GM18951 (cell line): ENCODE measurements at regions not wholly inside any gene's neighbourhood (a gene's known extent, or its start where the extent isn't known, plus 50 kb on each side); places are given as distances from the start of the nearest gene placed in this dataset.

ENCODE experiments used
- POLR2A ChIP-seq: IDR thresholded peaks from 4 replicates; pipeline ENCODE4 v1.6.1; 2011; ENCODE audit warnings: mild to moderate bottlenecking; ENCODE audit not compliant: insufficient read length, insufficient read depth; ENCODE audit errors: extremely low read depth
- in situ Hi-C: fragments of 300-500 bp; cut with MboI; formaldehyde crosslinking; loops from one replicate; pipeline ENCODE4 v1.12.0; 2022; ENCODE audit warnings: low sequenced_read_pairs, mixed read lengths, inconsistent platforms; ENCODE audit not compliant: unreplicated experiment

DNA sequence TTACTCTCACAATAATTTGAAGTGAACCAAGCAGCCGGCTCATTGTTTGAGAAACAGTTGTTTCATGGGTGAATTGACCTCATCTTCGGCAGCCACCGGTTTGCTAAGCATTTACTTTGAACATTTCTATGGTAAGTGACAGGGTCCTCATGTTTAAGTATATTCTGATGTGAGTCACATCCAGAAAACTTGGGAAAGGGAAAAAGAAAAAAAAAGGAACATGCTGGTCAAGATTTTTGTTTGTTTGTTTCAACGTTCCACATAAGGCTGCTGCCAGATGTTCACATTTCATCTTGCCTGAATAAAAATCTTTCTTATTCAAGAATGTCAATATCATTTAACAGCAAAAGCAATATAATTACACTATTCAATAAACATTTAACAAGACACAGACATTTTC is 55.0 kb upstream of the EXOC2 start:
- in situ Hi-C loops = no loop called here
- no peak for TF ChIP-seq POLR2A

DNA sequence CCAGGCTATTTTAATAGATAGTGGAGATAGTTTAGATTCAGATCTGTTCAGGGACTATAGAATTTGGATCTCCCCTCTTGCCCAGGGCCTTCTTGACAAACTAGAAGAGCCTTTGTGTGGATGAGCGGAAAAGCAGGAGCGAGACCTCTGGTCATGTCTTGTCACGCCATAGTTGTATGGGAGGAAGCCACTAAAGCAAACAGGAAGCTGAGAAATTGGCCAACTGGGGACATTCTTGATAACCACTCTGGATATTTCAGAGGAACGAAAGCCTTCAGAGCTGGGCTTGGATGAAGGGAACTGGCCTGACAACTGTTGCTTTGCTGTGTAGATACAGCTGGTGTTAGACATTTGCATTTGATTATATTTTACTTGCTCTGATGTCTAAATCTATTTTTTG is 54.1 kb upstream of the EXOC2 start:
- in situ Hi-C loops = no loop called here
- TF ChIP-seq POLR2A = no peak

DNA sequence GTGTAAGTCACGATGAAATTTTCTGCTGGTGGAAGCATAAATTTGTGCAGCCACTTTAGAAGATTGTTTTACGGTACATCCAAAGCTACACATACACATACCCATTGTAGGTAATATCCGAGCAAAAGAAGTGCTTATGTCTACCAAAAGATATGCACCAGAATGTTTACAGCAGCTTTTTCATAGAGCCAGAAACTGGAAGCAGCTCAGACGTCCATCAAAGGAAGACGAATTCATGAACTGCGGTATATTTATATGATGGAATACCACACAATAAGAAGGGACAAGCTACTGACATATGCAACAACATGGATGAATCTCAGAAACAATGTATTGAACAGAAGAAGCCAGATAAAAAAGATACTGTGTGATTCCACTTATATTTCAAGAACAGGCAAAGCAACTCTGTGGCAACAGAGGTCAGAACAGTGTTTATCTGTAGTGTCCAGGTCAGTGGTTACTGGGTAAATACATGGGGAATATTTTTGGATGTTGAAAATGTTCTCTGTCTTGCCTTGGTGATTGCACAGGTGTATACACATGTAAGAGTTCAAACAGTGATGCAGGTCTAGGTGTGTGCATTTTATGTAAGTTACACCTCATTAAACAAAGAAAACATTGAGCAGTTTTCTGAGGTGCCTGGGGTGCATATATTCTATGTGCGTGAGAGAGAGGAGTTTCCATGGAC is 51.9 kb upstream of the EXOC2 start:
- in situ Hi-C loops = no loop called here
- TF ChIP-seq POLR2A = no peak

DNA sequence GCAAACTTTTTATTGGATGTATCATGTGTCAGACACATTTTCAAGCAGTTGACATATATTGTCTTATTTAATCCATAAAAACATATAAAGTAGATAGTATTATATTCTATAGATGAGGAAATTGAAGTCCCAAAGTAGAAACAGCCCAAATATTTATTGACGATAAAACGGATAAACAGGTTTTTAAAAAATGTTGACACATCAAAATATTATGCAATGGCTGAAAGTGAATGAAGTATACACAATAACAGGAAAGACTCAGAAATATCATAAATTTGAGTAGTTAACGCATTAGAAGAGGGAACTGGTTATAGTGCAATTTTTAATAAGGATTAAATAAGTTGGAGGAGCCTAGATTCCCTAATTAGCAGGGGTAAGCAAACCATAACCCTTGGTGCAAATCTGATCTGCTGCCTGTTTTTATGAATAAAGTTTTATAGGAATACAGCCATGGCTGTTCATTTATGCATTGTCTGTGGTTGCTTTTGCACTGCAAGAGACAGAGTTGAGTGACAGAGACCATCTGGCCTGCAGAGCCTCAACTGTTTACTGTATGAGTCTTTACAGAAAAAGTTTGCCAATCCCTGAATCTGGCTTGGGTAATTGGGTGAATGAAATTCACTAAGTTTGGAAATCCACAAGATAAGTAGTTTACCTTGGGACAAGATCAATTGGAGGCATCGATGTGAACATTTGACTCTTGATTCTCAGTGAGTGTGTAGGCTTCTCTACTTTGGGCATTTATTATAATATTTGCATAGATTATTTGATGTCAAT is 50.6 kb upstream of the EXOC2 start:
- no peak for TF ChIP-seq POLR2A
- in situ Hi-C loops = no loop called here
